Right atrium auricular region (tissue), 2 donors: ENCODE measurements at regions not wholly inside any gene's neighbourhood (a gene's known extent, or its start where the extent isn't known, plus 50 kb on each side); places are given as distances from the start of the nearest gene placed in this dataset.

ENCODE experiments used
- DNase-seq: peaks from one replicate; pipeline ENCODE4 v3.0.0-alpha.2; 2019; ENCODE audit warnings: low spot score
- H3K27ac ChIP-seq, 2 donors: fragments of 200-600 bp; sonication (generic); 1 replicate in 1 of 2; 2 replicates in 1 of 2; pipeline ENCODE4 v1.5.1; 2016 to 2019
- H3K27me3 ChIP-seq, 2 donors: fragments of 200-600 bp; sonication (generic); one replicate each; pipeline versions ENCODE4 v1.5.1 to v1.6.0; 2017 to 2019
- H3K36me3 ChIP-seq: fragments of 200-600 bp; sonication (generic); one replicate; pipeline ENCODE4 v1.5.1; 2016
- H3K4me1 ChIP-seq, 2 donors: fragments of 200-600 bp; sonication (generic); one replicate each; pipeline versions ENCODE4 v1.5.1 to v1.6.0; 2017 to 2019
- H3K4me3 ChIP-seq, 2 donors: fragments of 200-600 bp; sonication (generic); 1 replicate in 1 of 2; 2 replicates in 1 of 2; pipeline ENCODE4 v1.5.1; 2017 to 2019; ENCODE audit warnings: mild to moderate bottlenecking in 1 of 2, moderate library complexity in 1 of 2
- H3K9me3 ChIP-seq, 2 donors: fragments of 200-600 bp; sonication (generic); one replicate each; pipeline ENCODE4 v1.5.1; 2019
- CTCF ChIP-seq, 2 donors: fragments of 200-600 bp; sonication (generic); IDR thresholded peaks; one replicate each; pipeline ENCODE4 v1.5.1; 2019; ENCODE audit warnings: antibody characterized with exemption in 2 of 2

DNA sequence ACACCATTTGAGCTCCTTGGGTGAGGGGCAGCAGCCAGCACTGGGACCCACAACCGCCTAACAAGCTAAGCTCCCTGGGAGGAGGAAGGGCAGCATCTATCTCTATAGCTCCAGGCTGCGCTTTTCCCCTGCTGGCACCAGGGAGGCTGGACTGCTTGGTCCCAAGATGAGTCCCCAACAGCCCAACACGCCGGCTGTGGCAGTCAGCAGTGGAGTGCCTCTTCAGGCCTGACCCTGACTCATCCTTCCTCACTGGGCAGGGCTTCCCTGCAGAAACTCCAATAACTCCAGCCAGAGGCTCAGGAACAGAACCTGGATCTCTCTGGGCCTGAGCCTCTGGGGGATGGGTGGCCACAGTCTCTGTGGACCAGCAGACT is 113.7 kb upstream of the ADAMTS16 start:
- DNase-seq, result no peak
- H3K4me3 ChIP-seq, result no peak overlapping the region
- no peak for TF ChIP-seq CTCF (IDR thresholded peaks at IDR 0.05)
- H3K27me3 ChIP-seq, result no peaks in the 10 kb centered on the region
- H3K4me1 ChIP-seq, result no peaks in the 10 kb centered on the region
- H3K9me3 ChIP-seq, result no peaks in the 10 kb centered on the region
- no peak overlapping the region for H3K27ac ChIP-seq
- no peaks in the 10 kb centered on the region for H3K36me3 ChIP-seq

- no peak for TF ChIP-seq CTCF (IDR thresholded peaks at IDR 0.05)
- H3K9me3 ChIP-seq, result no peaks in the 10 kb centered on the region
- H3K36me3 ChIP-seq, result no peaks in the 10 kb centered on the region
- H3K4me3 ChIP-seq, result no peak overlapping the region
- H3K27ac ChIP-seq, result no peak overlapping the region
- no peaks in the 10 kb centered on the region for H3K27me3 ChIP-seq
- DNase-seq, result no peak
- H3K4me1 ChIP-seq, result no peaks in the 10 kb centered on the region
Measured at GRCh38 chr5:5031665-5032064, 108.5 kb upstream of the ADAMTS16 start.

- TF ChIP-seq CTCF (IDR thresholded peaks at IDR 0.05), result no peak
- Histone ChIP-seq H3K36me3 (no peaks in the 10 kb centered on the region), H3K27me3 (no peaks in the 10 kb centered on the region), H3K4me1 (no peaks in the 10 kb centered on the region), H3K4me3 (no peak overlapping the region), H3K27ac (no peak overlapping the region), H3K9me3 (no peaks in the 10 kb centered on the region)
- DNase-seq, result no peak
Measured at GRCh38 chr5:5037674-5038073, 102.5 kb upstream of the ADAMTS16 start.

- H3K4me1 ChIP-seq, result no peaks in the 10 kb centered on the region
Measured at GRCh38 chr5:5039918-5040317, 100.2 kb upstream of the ADAMTS16 start.

GRCh38 chr5:5040712-5041111 is 99.4 kb upstream of the ADAMTS16 start:
- Histone ChIP-seq H3K4me3 (no peak overlapping the region), H3K27me3 (no peaks in the 10 kb centered on the region), H3K4me1 (no peaks in the 10 kb centered on the region), H3K9me3 (no peaks in the 10 kb centered on the region), H3K27ac (no peak overlapping the region), H3K36me3 (no peaks in the 10 kb centered on the region)
- TF ChIP-seq CTCF (IDR thresholded peaks at IDR 0.05), result no peak
- no peak for DNase-seq

More at GRCh38 chr5:5039918-5040317, 100.2 kb upstream of the ADAMTS16 start:
- H3K36me3 ChIP-seq, result no peaks in the 10 kb centered on the region
- H3K9me3 ChIP-seq, result no peaks in the 10 kb centered on the region
- H3K4me3 ChIP-seq, result no peak overlapping the region
- DNase-seq, result no peak
- no peaks in the 10 kb centered on the region for H3K27me3 ChIP-seq
- H3K27ac ChIP-seq, result no peak overlapping the region
- TF ChIP-seq CTCF (IDR thresholded peaks at IDR 0.05), result no peak

DNA sequence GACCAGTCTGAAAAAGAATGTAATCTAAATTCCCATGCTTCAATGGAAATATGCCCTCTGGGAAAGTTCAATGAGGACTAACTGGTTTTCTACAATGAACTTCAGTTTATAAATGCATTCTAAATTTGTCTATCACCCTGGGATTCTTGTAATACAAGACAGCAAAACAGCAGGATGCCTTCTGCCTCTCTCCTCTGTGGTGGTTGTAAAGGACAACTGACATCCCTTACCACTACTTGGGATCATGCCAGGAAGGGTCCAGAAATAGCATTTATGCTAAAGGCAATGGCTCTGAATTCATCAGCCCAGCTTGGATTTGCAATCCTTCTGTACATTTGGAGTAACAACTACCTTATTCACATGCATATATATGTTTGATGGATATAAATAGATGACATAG is 97.3 kb upstream of the ADAMTS16 start:
- H3K4me3 ChIP-seq, result no peak overlapping the region
- no peak overlapping the region for H3K27ac ChIP-seq
- DNase-seq, result no peak
- TF ChIP-seq CTCF (IDR thresholded peaks at IDR 0.05), result no peak
- no peaks in the 10 kb centered on the region for H3K27me3 ChIP-seq
- no peaks in the 10 kb centered on the region for H3K4me1 ChIP-seq
- no peaks in the 10 kb centered on the region for H3K9me3 ChIP-seq
- H3K36me3 ChIP-seq, result no peaks in the 10 kb centered on the region
